Activated CD4-positive, alpha-beta T cell treated with anti-CD3 and anti-CD28 coated beads, Interleukin-2, amount 50 U/mL, for 24 hours (primary cell): ENCODE measurements at regions not wholly inside any gene's neighbourhood (a gene's known extent, or its start where the extent isn't known, plus 50 kb on each side); places are given as distances from the start of the nearest gene placed in this dataset.

Source experiments
- DNase-seq, 2 donors: peaks; one replicate each; pipeline ENCODE4 v3.0.0-alpha.2; 2020; ENCODE audit warnings: low read depth in 1 of 2, low spot score in 1 of 2

- no peak for DNase-seq
These were observed 973.1 kb downstream of the TMEM182 start for GRCh38 chr2:103734911-103735310.

- DNase-seq = no peak
These were observed 976.3 kb downstream of the TMEM182 start for GRCh38 chr2:103738108-103738507.

GRCh38 chr2:103738606-103739005, 976.8 kb downstream of the TMEM182 start:
- DNase-seq = no peak

- no peak for DNase-seq
These were observed 977.4 kb downstream of the TMEM182 start for GRCh38 chr2:103739186-103739585.

GRCh38 chr2:103739921-103740320, 978.1 kb downstream of the TMEM182 start:
- no peak for DNase-seq

GRCh38 chr2:103740631-103741030, 978.8 kb downstream of the TMEM182 start:
- no peak for DNase-seq

GRCh38 chr2:103743195-103743594, 981.4 kb downstream of the TMEM182 start:
- no peak for DNase-seq

- DNase-seq = no peak
These were observed 992.7 kb downstream of the TMEM182 start for GRCh38 chr2:103754530-103754929.

- no peak for DNase-seq
These were observed 1012.1 kb downstream of the TMEM182 start for GRCh38 chr2:103773884-103774283.

GRCh38 chr2:103780088-103780702, 1018.4 kb downstream of the TMEM182 start:
- no peak for DNase-seq

GRCh38 chr2:103781313-103781712, 1019.5 kb downstream of the TMEM182 start:
- DNase-seq = no peak

- no peak for DNase-seq
These were observed 1022.4 kb downstream of the TMEM182 start for GRCh38 chr2:103784261-103784660.

- no peak for DNase-seq
These were observed 1023.6 kb downstream of the TMEM182 start for GRCh38 chr2:103785432-103785831.

- DNase-seq = no peak
These were observed 1024.1 kb downstream of the TMEM182 start for GRCh38 chr2:103785956-103786355.

GRCh38 chr2:103788389-103788788, 1026.6 kb downstream of the TMEM182 start:
- no peak for DNase-seq

- DNase-seq = no peak
These were observed 1027.1 kb downstream of the TMEM182 start for GRCh38 chr2:103788951-103789350.

- no peak for DNase-seq
These were observed 1027.7 kb downstream of the TMEM182 start for GRCh38 chr2:103789381-103790095.

GRCh38 chr2:103792042-103792441, 1030.2 kb downstream of the TMEM182 start:
- no peak for DNase-seq

GRCh38 chr2:103798291-103798690, 1036.5 kb downstream of the TMEM182 start:
- no peak for DNase-seq

GRCh38 chr2:103804013-103804412, 1042.2 kb downstream of the TMEM182 start:
- no peak for DNase-seq

GRCh38 chr2:103805746-103806145, 1043.9 kb downstream of the TMEM182 start:
- DNase-seq = no peak

GRCh38 chr2:103808814-103809213, 1045.1 kb upstream of the POU3F3 start:
- DNase-seq = no peak

- DNase-seq = no peak
These were observed 1044.5 kb upstream of the POU3F3 start for GRCh38 chr2:103809415-103809814.
